ENCODE measurements at regions not wholly inside any gene's neighbourhood (a gene's known extent, or its start where the extent isn't known, plus 50 kb on each side); places are given as distances from the start of the nearest gene placed in this dataset.

- TF ChIP-seq EZH2phosphoT487 (IDR thresholded peaks at IDR 0.05; ENCODE audit: low read depth, severe bottlenecking, unreplicated experiment) (no peak), CTCF (IDR thresholded peaks at IDR 0.05; ENCODE audit: poor library complexity) (no peak)
Observed at GRCh38 chr15:94175420-94175819, 55.9 kb upstream of the MCTP2 start.

Measured in hepatocyte (in vitro differentiated cells).